Right hindlimb (tissue), 1 donor: ENCODE measurements at regions not wholly inside any gene's neighbourhood (a gene's known extent, or its start where the extent isn't known, plus 50 kb on each side); places are given as distances from the start of the nearest gene placed in this dataset.
A peak's percentile ranks its signal among the peaks of the same experiment; 100 is the strongest.

Experiments used
- DNase-seq: peaks from one replicate; pipeline ENCODE4 v3.0.0-alpha.2; 2018

DNA sequence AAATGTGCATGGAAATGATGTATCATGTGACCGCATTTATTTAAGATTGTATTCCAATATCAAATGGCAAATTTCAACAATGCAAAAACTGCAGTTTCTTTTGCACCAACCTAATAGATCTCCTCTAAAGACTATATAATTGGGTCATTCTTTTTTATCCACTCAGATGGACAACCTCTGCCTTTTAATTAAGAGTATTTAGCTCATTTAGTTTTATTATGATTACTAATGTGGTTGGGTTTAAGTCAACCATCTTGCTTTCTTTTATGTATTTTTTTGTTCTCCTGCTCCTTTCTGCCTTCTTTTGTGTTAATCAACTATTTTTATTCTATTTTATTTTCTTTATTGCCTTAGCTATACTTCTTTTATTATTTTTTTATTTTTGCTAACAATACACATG lies 468.5 kb upstream of the MKI67 start:
- no peak for DNase-seq

DNA sequence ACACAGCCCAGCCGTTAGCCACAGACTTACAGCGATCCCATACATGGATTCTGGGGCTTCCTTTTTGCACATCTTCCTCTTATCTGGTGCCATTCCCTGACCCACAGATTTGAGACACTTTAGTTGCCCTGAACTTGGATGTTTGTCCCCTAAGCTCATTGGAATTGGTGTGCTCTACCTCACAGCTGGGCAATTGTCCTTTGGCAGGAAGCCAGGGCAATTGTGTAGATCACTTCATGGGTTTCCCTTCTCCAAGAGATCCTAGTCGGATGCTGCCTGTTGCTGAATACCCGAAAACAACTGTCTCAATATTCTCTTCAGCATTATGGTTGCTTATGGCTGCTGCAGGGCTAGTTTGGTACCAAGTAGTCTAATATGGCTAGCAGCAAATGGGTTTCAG lies 470.7 kb upstream of the MKI67 start:
- no peak for DNase-seq

DNA sequence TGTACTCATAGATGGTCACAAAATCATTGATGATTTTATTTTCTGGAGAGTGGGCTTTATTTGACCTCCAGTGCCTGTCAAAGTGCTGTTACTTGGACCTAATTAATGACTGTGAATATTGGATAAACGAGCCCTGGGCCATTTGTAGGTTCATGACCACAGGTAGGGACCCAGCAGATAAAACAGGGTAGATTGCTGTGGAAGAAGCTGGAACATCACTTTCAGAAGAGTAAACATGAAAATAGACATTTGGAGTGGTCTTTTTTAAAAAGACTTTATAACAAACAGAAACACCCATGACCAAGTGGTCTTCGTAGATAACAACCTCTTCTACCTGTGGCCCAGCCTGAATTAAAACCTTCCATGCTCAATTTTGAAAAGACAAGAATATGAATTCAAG lies 472.8 kb upstream of the MKI67 start:
- no peak for DNase-seq

DNA sequence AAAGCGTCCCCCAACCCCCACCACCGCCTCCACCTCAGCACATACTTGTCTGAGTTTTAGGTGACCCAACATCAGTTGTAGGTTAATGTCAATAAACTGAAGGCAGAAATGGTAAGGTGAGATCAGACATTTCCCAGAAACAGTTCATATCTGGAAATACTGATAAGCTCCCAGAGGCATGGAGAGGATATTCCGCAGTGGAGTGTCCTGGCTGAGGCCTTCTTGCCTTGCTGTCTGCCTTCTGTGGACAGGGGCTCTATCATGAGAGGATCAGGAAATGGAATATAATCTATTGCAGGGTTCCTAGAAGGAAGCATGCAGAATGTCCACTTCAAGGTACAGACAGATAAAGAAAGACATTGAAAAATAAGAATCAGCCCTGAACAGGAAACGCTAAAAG lies 473.3 kb upstream of the MKI67 start:
- DNase-seq, result no peak

DNA sequence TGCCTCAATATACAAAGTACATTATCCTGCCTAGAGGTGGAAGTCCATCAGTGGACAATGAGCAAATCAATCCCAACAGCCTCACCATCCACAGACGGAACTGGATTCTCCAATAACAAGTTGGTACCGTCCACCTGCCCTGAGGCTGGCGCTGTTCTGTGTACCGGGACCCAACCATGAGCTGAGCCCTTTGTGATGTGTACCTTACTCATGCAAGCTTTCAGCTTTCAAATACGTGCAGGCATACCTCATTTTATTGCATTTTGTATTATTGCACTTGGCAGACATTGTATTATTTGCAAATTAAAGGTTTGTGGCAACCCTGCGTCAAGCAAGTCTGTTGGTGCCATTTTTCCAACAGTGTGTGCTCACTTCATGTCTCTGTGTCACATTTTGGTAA lies 476.0 kb upstream of the MKI67 start:
- no peak for DNase-seq

DNA sequence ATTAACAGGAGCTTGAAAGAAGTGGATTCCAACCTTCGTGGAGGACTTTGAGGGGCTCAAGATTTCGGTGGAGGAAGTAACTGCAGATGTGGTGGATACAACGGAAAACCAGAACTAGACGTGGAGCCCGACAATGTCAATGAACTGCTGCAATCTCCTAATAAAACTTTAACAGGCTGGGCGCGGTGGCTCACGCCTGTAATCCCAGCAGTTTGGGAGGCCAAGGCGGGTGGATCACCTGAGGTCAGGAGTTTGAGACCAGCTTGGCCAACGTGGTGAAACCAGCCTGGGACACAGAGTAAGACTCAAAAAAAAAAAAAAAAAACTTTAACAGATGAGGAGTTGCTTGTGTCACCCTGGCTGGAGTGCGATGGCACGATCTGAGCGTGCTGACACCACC lies 477.8 kb upstream of the MKI67 start:
- DNase-seq, result no peak

DNA sequence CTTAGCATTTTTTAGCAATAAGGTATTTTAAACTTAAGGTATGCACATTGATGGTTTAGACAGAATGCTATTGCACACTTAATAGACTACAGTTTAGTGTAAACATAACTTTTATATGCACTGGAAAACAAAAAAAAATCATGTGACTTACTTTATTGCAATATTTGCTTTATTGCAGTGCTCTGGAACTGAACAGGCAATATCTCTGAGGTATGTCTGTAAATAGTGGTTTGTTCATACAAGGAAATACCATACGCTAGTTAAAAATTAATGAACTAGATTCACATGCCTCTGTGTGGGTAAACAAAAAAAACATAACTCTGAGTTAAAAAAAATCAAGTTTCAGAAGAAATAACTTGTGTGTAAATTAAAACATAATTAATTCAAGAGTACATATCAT lies 479.0 kb upstream of the MKI67 start:
- no peak for DNase-seq

DNA sequence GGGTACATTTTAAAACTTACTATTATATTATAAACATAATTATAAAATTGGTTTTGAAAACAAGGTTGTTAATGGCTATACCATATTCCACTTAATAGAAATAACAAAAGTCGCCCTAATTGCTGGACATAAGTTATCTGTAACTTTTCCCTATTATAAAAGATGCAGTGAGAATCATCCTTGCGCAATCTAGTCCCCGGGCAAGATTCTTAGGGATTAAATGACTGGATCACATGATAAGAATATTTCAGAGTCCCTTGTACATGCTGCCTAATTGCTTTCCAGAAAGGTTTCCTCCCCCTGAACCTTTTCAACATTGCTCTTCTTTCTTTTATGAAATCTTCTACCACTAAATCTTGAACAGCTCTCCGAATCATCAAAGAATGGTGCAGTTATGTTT lies 479.8 kb upstream of the MKI67 start:
- no peak for DNase-seq

DNA sequence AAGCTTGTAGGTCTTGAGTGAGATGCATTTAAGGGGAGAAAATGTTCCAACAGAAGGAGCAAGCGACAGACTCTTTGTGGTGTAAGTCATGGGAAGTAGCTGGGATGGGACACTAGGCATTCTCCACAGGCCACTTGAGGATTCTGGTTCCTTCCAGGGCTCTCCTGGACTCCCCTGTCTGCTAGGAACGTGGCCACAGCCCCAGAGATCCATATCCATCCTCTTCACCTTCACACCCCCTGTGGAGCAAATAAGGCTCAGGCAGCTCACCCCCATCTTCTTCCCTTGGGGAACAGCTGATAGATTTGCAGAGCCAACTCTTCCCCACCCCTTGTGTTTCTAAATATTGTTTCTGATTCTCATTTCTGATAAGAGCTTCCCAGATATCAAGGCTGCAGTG lies 482.6 kb upstream of the MKI67 start:
- DNase-seq, result no peak

DNA sequence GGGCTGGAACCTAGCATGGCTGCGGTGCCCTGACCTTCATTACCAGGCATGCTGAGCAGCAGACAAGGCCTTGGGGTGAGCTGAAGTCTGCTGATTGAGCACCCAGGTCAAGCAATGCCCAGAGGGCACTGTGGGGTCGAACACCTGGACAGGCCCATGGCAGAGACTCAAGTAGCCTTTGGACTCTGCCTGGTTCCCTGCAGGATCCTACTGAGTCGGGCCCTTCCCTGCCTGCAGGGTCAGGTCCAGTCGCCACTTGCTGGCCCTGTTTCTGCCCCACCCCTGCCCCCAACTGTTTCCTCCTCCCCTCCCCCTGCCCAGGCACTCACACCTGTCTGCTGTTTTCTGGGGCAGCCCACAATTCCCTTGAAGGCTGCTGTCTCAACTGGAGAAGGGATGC lies 483.2 kb upstream of the MKI67 start:
- DNase-seq, result no peak

DNA sequence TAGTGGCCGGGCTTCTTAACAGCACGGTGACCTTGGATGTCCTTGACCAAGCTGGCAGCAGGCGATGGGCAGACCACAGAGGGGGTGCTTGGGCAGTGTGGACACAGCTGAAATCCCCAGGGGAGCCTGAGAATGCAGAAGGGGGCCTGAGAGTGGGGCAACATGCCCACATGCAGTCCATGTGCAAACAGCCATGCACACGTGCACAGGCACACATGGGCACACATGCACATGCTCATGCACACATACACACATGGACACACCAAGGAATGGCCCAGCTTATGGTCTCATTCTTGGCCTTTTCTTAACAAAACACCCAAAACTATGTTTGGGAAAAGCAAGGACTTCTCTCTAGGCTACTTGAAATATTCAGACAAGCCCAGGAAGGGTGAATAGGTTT lies 483.9 kb upstream of the MKI67 start:
- DNase-seq, result no peak

DNA sequence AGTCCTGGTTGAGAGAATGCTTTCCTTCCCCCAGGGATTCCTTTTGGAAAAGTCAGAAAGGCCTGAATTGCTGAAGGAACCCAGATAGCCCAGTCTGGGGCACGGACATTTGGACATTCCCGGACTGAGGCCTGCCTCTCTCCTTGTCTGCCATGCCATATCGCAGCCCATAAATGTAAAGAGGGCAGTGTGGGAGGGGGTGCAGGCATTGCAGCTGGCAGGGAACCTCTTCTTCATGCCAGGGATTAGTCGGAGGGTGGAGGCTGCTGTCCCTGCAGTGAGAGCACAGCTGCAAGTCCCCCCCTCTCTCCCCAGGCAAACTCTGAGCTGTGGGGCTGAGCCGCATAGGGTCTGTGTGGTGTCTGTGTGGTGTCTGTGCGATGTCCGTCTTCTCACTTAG lies 486.0 kb upstream of the MKI67 start:
- peak; percentile 70 for DNase-seq

DNA sequence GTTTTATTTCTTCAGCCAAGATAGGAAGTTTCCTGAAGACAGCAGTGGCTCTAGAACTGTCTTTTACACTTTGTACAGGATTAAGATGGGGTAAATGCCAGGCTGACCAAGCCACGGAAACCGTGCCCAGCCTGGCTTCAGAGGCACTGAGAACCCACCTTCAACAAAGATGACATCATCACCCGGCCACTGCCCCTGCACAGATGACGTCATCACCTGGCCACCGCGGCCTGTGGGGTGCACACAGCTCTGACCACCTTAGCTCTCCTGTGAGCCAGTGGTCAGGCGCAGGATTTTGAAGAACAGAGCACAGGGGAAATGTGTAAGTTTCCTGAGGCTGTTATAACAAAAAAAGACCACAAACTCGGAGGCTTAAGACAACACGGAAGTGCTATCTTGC lies 486.4 kb upstream of the MKI67 start:
- DNase-seq, result no peak

DNA sequence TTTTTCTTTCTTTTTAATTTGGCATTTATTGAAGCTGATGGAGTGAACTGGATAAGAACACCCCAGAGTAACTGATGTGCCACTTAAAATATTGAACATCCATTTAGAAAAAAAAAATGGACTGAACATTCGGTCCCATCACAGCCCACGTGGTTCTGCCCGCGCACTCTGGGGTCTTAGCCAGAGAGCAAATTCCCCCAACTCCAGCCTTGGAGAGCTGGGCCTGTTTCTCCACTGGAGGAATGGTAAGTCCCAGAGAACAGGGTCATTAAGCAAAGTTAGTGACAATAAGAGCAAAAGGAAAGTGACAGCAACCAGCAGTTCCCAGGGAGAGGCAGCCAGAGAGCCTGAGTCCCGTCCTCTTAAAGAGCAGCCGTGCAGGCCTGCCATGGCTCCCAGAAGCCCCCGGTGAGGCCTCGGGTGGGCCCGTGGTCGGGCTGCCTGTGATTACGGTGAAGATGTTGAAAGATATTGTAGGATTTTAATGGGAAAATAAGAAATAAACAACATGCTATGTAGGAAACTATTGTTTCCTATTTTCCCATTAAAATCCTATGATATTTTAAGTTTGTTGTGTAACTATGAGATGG lies 487.9 kb upstream of the MKI67 start:
- no peak for DNase-seq

DNA sequence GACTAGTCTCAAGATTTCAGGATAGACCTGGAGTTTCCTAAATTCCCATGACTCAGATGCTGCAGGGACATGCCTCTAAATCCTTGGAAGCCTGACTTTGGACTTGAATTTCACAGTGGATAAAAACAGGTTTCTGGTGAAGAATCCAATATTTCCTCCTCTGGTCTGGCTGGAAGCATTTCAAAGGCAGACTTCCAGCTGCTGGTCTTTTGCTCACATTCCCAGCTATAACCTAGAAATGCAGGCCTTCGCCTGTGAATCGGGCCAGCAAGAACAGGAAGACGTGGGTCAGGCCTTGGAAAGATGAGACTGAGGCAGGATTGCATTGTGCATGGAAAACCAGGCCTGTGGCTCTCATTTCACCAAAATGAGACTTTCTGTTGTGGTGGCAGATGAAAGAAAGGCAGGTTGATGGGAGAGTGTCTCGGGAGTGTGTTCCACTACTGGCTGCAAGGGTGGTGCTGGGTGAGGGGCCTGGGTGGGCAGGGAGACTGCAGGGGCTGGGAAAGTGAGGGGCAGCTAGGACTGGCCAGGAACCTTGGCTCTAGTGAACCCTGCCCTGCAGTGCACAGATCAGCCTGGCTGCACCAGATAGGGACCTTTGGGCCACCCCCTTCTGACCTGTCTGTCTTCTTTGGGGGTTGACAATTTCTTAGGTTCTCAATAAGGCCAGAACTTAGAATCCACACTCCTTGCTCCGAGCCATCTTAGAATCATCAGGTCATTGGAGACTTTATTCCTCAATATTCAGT lies 488.8 kb upstream of the MKI67 start:
- peak; percentile 80 for DNase-seq

DNA sequence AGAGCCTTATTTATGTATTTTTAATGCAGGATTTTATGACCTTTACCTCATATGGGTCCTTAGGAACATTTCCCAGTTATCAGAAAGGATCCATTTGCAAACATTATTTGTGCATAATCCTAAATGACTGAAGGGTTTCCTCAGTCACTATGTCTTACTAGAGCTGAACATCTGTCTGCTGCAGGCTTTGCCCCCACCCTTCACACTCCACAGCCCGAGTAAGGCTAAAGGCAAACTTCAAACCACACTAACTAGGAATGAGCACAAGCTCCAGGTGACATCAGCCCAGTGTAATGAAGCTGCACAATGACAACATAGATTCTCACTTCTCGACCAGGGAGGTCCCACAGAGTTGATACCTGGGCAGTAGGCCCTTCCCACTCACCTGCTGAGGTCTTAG lies 491.3 kb upstream of the MKI67 start:
- no peak for DNase-seq

DNA sequence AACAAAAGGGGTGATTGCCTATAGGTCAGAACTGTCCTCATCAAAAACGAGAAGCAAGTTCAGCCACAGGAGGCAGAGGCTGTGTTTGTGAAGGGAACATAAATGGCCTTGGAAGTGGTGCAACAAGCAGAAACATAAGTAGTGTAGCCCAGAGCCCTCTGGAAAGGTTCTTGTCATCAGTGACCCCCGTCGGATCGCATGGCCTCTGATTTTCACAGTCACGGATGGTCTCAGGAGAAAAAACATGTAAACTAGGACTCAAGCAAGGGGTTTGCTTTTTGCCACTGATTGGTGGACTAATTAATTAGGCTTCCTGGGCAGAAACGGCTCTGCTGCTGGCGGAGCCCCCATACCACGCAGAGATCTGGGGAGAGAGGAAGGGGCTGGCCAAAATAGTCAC lies 496.5 kb upstream of the MKI67 start:
- no peak for DNase-seq

DNA sequence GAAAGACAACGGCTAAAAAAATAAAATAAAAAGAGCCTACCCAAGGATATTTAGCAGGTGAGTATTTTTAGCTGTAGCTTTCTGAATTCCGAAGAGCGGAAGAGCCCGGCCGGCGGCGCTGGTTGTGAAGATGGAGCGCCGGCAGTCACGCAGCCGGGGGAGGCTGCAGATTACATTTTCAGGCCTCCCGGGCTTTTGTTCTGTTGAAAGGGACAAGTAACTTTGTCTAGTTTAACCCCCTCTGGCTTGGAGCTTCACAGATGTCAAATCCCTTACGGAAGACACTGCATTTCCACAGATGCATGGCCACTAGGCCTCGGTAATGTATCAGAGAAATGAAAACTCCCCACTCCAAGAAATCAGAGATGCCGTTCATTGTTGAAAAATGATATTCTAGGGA lies 497.6 kb upstream of the MKI67 start:
- no peak for DNase-seq

DNA sequence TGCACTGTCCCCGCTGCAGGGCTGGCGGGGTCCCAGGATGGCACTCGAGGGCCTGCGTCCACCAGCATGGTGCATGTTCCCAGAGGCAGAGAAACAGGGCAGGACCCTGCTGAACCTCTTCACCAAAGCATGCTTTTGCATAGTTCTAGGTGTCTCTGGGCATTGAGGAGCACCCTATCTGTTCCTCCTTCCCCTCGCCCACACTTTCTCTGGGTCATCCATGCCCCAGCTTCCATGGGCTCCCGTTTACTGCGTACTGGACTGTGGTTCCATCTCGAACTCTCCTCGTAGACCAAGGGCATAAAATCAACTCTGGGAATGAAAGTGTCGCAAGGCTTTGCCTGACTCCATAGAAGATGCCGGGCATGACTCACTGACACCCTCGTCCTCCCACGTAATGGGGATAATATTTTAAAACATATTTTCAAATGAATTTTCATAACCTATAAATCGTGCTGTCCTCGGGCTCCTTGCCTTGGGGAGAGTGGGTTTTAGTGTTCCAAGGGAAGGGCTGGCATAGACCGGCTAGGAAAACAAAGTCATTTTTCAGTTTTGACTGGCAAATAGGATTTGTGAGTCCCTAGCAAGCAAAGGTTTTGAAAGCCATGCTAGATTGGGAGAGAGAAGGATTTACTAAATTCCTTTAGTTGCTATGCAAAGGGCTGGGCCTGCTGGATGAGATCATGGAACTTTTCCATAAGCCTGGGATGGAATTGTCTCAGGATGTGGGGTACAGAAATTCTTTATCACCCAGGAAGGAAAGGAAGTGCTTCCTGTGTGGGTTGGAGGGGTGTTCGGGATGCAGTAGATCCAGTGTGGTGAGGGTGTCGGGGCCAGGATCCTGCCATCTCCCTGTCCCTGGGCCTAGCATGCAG lies 498.7 kb upstream of the MKI67 start:
- no peak for DNase-seq

DNA sequence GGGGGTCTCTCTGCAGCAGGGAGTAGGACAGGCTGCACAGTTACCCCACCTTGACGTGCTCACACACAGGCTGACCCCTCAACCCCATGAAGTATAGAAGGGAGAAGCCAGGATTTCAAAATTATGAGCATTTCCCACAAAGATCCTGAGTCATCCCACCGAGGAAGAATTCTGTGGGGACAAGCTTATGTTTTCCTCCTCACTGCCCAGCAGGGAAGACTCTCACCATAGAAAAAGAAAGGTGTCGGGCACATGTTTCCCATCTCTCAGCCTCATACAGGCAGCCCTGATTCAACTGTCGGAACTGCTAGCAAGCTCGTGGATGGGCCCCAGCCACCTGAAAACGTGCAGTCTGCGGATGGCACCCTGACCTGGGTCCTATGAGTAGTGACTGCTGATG lies 499.7 kb upstream of the MKI67 start:
- DNase-seq, result no peak

DNA sequence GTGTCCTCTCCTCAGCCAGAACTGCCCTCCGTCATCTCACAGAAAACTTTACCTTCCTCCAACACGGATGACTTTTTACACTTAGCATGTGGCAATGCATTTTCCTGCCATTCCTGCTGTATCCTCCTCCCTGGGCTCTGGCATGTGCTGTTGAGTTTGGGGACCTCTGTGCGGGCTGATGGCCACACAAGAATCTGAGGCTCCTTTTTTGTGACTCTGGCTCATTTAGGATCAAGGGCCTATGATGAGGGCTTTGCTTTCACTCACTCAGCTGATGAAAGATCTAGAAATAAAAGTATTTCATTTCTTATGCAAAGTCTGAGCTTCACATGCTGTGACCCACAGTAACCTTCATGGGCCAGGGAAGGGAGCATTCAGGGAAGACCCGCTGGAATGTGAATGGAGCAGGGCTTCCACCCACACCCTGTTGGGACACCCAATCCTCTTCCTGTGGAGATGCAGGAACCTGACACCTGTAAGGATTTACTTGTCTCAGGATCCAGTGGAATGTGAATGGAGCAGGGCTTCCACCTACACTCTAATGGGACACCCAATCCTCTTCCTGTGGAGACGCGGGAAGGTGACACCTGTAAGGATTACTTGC lies 500.3 kb upstream of the MKI67 start:
- no peak for DNase-seq

DNA sequence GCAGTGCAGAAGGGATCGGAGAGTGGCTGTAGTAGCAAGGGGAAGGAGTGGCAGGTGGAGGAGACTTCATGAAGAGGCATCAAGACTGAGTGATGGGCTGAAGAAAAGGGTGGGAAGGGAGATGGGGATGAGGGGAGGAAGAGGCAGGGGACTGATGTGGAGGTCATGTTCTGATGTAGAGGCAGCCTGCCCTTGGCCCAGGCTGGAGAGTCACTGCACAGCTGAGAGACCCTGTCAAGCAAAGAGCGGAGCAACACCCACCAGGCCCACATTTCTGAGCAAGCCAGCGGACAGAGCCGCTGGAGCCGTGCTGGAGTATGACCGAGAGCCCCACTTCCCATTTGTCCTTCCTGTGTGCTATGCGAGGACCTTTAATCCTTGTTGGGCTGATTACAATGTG lies 501.6 kb upstream of the MKI67 start:
- no peak for DNase-seq

DNA sequence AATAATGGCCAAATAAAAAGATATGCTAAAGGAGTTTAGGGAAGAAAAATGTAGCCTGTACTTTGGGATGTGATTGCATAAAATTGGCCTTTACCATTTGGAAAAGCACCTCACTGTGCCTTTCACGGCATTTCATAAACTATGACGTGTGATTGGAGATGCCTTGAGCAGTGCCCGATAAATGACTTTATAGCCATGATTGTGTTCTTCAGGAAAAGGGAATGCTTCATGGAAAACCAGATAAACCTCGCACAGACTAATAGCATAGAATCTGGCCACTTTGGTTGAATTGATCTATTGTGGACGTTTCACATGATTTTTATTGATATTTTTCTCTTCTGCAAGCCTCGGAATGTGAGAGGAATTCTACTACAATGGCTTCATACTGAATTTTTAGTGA lies 502.0 kb upstream of the MKI67 start:
- DNase-seq, result no peak
